ENCODE measurements at regions not wholly inside any gene's neighbourhood (a gene's known extent, or its start where the extent isn't known, plus 50 kb on each side); places are given as distances from the start of the nearest gene placed in this dataset.
A peak's percentile ranks its signal among the peaks of the same experiment; 100 is the strongest.

DNA sequence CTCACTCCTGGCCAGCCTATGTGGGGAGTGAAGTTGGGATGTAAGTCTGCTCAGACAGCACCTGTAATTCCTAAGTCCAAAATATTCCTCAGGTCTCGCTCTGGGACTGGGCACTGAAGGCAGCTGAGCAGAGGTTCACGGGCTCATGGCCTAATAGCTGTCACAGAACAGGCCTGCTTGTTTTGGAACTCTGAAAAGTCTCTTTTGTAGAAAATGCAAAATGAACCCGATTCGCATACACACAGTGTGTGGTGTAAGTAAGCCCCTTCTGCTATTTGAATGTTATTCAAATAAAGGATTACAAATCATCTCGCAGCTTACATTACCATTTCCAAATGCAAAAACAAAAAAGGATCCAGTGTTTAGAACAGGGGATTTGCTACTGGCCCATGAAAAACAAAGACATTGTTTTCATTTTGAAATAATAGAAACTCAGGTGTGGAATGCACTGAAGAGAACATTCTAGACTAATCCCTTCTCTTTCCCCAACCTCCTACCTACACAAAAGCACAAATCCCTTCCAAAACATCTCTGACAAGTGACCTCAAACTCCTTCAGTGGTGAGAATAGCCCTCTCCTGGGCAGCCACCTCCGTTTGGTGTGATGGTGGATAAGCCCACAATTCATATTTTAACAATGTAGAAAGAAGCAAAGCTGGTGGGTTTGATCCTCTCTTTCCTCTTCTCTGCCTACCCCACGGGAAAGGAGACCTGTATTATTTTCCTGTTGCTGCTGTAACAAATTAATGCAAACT lies 118.3 kb upstream of the NCK2 start:
- DNase-seq (ENCODE audit: low read depth), result no peak

DNA sequence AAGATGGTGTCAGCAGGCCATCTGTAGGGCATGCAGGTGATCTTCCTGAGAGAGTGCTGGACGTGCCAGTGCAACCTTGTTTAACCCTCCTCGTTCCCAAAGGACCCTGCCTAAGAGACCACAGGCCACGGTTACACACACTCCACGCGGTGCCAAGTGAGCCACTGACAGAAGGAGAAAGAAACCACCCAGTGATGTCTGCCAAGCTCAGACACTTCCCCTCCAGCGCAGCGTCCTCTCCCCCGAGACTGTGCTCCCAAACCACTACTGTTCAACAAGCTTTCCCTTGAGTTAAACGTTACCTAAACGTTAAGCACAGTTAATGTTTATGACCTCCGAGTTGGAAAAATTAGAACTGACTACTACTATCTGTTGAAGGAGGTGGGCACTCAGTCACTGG lies 119.1 kb upstream of the NCK2 start:
- no peak overlapping the region for H3K4me3 ChIP-seq (ENCODE audit: low read depth, low read length)
- DNase-seq (ENCODE audit: low read depth), result no peak
- TF ChIP-seq, protein P1, sequence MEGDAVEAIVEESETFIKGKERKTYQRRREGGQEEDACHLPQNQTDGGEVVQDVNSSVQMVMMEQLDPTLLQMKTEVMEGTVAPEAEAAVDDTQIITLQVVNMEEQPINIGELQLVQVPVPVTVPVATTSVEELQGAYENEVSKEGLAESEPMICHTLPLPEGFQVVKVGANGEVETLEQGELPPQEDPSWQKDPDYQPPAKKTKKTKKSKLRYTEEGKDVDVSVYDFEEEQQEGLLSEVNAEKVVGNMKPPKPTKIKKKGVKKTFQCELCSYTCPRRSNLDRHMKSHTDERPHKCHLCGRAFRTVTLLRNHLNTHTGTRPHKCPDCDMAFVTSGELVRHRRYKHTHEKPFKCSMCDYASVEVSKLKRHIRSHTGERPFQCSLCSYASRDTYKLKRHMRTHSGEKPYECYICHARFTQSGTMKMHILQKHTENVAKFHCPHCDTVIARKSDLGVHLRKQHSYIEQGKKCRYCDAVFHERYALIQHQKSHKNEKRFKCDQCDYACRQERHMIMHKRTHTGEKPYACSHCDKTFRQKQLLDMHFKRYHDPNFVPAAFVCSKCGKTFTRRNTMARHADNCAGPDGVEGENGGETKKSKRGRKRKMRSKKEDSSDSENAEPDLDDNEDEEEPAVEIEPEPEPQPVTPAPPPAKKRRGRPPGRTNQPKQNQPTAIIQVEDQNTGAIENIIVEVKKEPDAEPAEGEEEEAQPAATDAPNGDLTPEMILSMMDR (conservative IDR thresholded peaks at IDR 0.05; ENCODE audit: low read depth, low read length), result no peak

More for the DNA sequence above, 118.3 kb upstream of the NCK2 start:
- TF ChIP-seq, protein P1 (conservative IDR thresholded peaks at IDR 0.05; ENCODE audit: low read depth, low read length), result no peak
- H3K4me3 ChIP-seq (ENCODE audit: low read depth, low read length), result no peak overlapping the region

DNA sequence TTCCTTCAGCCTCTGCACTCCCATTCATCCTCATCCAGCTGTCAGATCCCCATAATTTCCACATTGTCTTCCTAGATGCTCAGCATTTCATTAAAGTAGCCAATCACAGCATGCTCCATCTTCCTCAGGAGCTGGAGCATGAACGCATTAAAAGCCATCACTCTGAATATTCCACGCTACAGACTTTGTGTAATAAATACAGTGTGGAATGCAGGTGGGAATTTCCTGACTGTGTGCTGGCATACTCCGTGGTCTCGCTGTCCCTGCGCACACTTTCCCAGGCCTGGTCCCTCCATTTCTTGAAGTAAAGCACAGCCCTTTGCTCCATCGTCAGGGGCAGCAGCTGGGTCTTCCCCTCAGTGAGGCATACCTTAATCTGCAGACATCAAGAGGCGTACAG lies 123.7 kb upstream of the NCK2 start:
- H3K4me3 ChIP-seq (ENCODE audit: low read depth, low read length), result no peak overlapping the region
- no peak for DNase-seq (ENCODE audit: low read depth)
- TF ChIP-seq, protein P1 (conservative IDR thresholded peaks at IDR 0.05; ENCODE audit: low read depth, low read length), result no peak

DNA sequence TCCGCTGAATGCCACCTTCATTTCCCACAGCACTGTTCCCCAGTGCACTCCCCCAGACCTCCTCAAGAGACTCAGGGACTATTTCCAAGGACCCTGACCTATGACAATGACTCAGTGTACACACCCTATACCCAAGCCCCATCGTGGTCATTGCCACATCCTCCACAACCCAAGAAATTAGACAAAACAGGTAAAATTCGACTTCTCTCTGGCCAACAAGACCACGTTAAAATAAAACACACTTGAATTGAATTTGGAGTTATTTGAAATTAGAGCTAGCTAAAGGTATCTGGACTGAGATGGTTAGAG lies 126.4 kb upstream of the NCK2 start:
- TF ChIP-seq, protein P1 (conservative IDR thresholded peaks at IDR 0.05; ENCODE audit: low read depth, low read length), result no peak
- no peak for DNase-seq (ENCODE audit: low read depth)
- no peak overlapping the region for H3K4me3 ChIP-seq (ENCODE audit: low read depth, low read length)

DNA sequence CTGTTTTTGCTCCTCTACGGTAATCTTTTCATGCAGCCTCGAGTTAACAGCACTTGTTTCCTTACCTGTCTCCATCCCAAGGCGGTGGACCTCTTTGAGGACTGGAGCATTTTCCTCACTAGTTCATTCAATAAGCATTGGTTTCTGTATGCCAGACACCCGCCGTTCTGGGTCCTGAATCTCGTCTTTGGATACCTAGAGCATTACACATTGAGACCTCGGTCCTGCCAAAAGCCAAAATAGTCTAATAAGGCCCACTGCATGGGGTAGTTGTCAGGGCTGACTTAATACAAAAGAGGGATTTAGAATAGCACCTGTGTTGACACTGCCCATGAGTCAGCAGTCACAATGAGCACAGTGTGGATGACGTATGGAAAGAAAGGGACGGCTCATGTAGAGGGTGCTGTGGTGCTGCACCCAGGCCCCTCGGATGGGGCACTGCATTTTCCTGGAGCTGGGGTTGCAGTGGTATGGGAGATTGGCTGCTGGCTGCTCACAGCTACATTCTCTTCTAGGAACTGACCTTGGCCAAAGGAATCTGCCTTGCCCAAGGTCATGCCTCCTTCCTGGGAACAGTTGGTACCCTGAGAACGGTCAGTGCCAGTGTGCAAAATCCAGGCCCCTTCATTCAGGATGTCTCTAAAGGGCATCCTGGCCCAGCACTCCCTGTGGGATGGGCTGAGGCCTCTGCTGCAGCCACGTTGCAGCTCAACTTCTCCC lies 126.9 kb upstream of the NCK2 start:
- no peak for DNase-seq (ENCODE audit: low read depth)
- no peak overlapping the region for H3K4me3 ChIP-seq (ENCODE audit: low read depth, low read length)
- TF ChIP-seq, protein P1 (conservative IDR thresholded peaks at IDR 0.05; ENCODE audit: low read depth, low read length), result no peak

DNA sequence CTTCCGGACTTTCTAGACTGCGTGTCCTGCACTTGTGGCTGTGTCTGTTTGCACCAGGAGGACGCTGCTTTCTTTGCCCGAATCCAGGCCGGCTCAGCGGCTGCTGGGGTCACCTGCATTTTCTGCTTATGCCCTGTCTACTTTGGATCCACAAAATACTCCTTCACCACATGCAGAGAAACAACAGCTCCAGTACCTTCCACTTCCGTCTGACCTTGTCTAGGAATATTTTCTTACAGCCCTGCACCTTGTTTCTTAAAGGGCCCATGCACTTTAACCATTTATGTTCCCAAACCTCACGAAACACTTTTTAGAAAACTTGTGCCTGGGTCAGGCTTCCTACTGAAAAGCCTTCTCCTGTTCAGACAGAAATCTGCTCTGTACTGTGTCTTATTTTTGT lies 129.4 kb upstream of the NCK2 start:
- no peak for DNase-seq (ENCODE audit: low read depth)
- peak overlapping the region; percentile 34 for H3K4me3 ChIP-seq (ENCODE audit: low read depth, low read length)
- TF ChIP-seq, protein P1 (conservative IDR thresholded peaks at IDR 0.05; ENCODE audit: low read depth, low read length), result no peak
